Endothelial cell (in vitro differentiated cells): ENCODE measurements at regions not wholly inside any gene's neighbourhood (a gene's known extent, or its start where the extent isn't known, plus 50 kb on each side); places are given as distances from the start of the nearest gene placed in this dataset.

Experiments used
- DNase-seq: peaks from one replicate; pipeline ENCODE4 v3.0.0; 2021; ENCODE audit warnings: low spot score
- H3K27ac Mint-ChIP-seq: one replicate; pipeline ENCODE4 v1.8.0; 2021; ENCODE audit warnings: mixed read lengths, inconsistent platforms; ENCODE audit not compliant: unreplicated experiment
- H3K27me3 Mint-ChIP-seq: one replicate; pipeline ENCODE4 v1.8.0; 2021; ENCODE audit warnings: mild to moderate bottlenecking, moderate library complexity, mixed read lengths, inconsistent platforms; ENCODE audit not compliant: unreplicated experiment
- H3K36me3 Mint-ChIP-seq: one replicate; pipeline ENCODE4 v1.8.0; 2021; ENCODE audit warnings: mild to moderate bottlenecking, low read depth, mixed read lengths, inconsistent platforms; ENCODE audit not compliant: unreplicated experiment
- H3K4me1 Mint-ChIP-seq: one replicate; pipeline ENCODE4 v1.8.0; 2021; ENCODE audit warnings: mild to moderate bottlenecking, mixed read lengths, inconsistent platforms; ENCODE audit not compliant: unreplicated experiment
- H3K4me3 Mint-ChIP-seq: one replicate; pipeline ENCODE4 v1.8.0; 2021; ENCODE audit warnings: mild to moderate bottlenecking, mixed read lengths, inconsistent platforms; ENCODE audit not compliant: unreplicated experiment
- H3K9me3 Mint-ChIP-seq: one replicate; pipeline ENCODE4 v1.8.0; 2021; ENCODE audit warnings: mixed read lengths, inconsistent platforms; ENCODE audit not compliant: unreplicated experiment
- CTCF ChIP-seq: fragments of 200-600 bp; sonication (generic); IDR thresholded peaks from one replicate; pipeline ENCODE4 v1.5.0; 2021; ENCODE audit warnings: antibody characterized with exemption; ENCODE audit not compliant: unreplicated experiment

DNA sequence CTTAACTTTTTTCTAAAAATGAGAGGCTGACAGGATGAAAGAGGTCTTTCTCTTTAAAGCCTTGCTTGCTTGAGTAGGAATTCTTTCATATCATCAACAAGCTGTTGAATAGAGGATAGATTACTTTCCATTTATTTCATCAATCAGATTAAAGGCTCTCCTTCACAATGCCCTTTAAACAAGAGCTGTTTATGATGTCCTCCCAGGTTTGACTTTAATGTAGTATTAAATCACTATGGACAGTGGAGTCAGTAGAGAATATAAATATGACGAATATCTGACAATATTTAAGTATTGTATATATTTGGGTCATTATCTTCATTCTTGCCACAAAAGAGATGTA, 282.0 kb downstream of the ISL1 start:
- no peak for DNase-seq
- TF ChIP-seq CTCF = no peak
- H3K36me3 Mint-ChIP-seq = no peaks in the 10 kb centered on the region
- no peaks in the 10 kb centered on the region for H3K9me3 Mint-ChIP-seq
- H3K27ac Mint-ChIP-seq = no peak overlapping the region
- H3K4me3 Mint-ChIP-seq = no peak overlapping the region
- H3K4me1 Mint-ChIP-seq = no peaks in the 10 kb centered on the region
- H3K27me3 Mint-ChIP-seq = no peaks in the 10 kb centered on the region

- Mint-ChIP-seq H3K4me3 (no peak overlapping the region), H3K9me3 (no peaks in the 10 kb centered on the region), H3K27ac (no peak overlapping the region), H3K36me3 (no peaks in the 10 kb centered on the region), H3K4me1 (no peaks in the 10 kb centered on the region), H3K27me3 (peaks cover 1% of the 10 kb centered on the region)
- no peak for TF ChIP-seq CTCF
- DNase-seq = no peak
Observed at GRCh38 chr5:51669095-51669494, 285.8 kb downstream of the ISL1 start.

- H3K4me1 Mint-ChIP-seq = no peaks in the 10 kb centered on the region
- no peak overlapping the region for H3K4me3 Mint-ChIP-seq
- DNase-seq = no peak
- H3K27ac Mint-ChIP-seq = no peak overlapping the region
- H3K36me3 Mint-ChIP-seq = no peaks in the 10 kb centered on the region
- no peaks in the 10 kb centered on the region for H3K9me3 Mint-ChIP-seq
- H3K27me3 Mint-ChIP-seq = no peaks in the 10 kb centered on the region
- TF ChIP-seq CTCF = no peak
Observed at GRCh38 chr5:51678330-51678729, 295.1 kb downstream of the ISL1 start.

DNA sequence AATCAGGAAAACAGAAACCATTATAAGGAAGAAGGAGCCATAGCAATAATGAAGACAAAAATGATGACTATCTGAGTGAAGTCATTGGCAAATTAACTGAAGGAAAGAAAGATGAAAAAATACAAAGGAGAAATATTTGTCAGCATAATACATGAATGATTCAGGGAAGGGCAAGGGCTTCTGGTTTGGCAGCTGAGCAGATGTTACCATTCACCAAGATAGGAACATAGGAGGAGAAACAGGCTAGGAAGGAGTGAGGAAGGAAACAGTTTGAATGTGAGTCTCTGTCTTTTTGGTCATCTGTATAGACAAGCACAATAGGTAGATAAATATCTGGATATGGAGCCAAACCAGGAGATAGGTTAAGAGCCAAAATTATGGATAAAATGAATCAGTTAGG, 296.0 kb downstream of the ISL1 start:
- no peak for DNase-seq
- no peak overlapping the region for H3K27ac Mint-ChIP-seq
- no peak for TF ChIP-seq CTCF
- H3K4me1 Mint-ChIP-seq = no peaks in the 10 kb centered on the region
- H3K4me3 Mint-ChIP-seq = no peak overlapping the region
- no peaks in the 10 kb centered on the region for H3K36me3 Mint-ChIP-seq
- no peaks in the 10 kb centered on the region for H3K9me3 Mint-ChIP-seq
- no peaks in the 10 kb centered on the region for H3K27me3 Mint-ChIP-seq

- TF ChIP-seq CTCF = no peak
- H3K27ac Mint-ChIP-seq = no peak overlapping the region
- H3K4me3 Mint-ChIP-seq = no peak overlapping the region
- H3K27me3 Mint-ChIP-seq = no peaks in the 10 kb centered on the region
- no peaks in the 10 kb centered on the region for H3K36me3 Mint-ChIP-seq
- H3K4me1 Mint-ChIP-seq = no peaks in the 10 kb centered on the region
- no peaks in the 10 kb centered on the region for H3K9me3 Mint-ChIP-seq
- no peak for DNase-seq
Observed at GRCh38 chr5:51684794-51685355, 301.6 kb downstream of the ISL1 start.
